Osteocyte (in vitro differentiated cells): ENCODE measurements at regions not wholly inside any gene's neighbourhood (a gene's known extent, or its start where the extent isn't known, plus 50 kb on each side); places are given as distances from the start of the nearest gene placed in this dataset.

Experiments used
- DNase-seq: peaks from one replicate; pipeline ENCODE4 v3.0.0; 2021; ENCODE audit warnings: mixed read lengths; ENCODE audit not compliant: unreplicated experiment; ENCODE audit errors: extremely low spot score
- H3K27ac Mint-ChIP-seq: one replicate; pipeline ENCODE4 v1.8.0; 2021; ENCODE audit warnings: mild to moderate bottlenecking, mixed read lengths; ENCODE audit not compliant: unreplicated experiment
- H3K27me3 Mint-ChIP-seq: one replicate; pipeline ENCODE4 v1.8.0; 2021; ENCODE audit warnings: mixed read lengths; ENCODE audit not compliant: unreplicated experiment
- H3K36me3 Mint-ChIP-seq: one replicate; pipeline ENCODE4 v1.8.0; 2021; ENCODE audit warnings: mixed read lengths; ENCODE audit not compliant: unreplicated experiment
- H3K4me1 Mint-ChIP-seq: one replicate; pipeline ENCODE4 v1.8.0; 2021; ENCODE audit warnings: mixed read lengths; ENCODE audit not compliant: unreplicated experiment
- H3K4me3 Mint-ChIP-seq: one replicate; pipeline ENCODE4 v1.8.0; 2021; ENCODE audit warnings: mild to moderate bottlenecking, moderate library complexity, mixed read lengths; ENCODE audit not compliant: unreplicated experiment
- H3K9me3 Mint-ChIP-seq: one replicate; pipeline ENCODE4 v1.8.0; 2021; ENCODE audit warnings: mixed read lengths; ENCODE audit not compliant: unreplicated experiment
- CTCF ChIP-seq: fragments of 200-600 bp; sonication (generic); IDR thresholded peaks from 2 replicates; pipeline ENCODE4 v1.5.0; 2021; ENCODE audit warnings: antibody characterized with exemption, mild to moderate bottlenecking, moderate library complexity

- H3K27me3 Mint-ChIP-seq = peaks cover 6% of the 10 kb centered on the region
- H3K9me3 Mint-ChIP-seq = no peaks in the 10 kb centered on the region
- H3K4me1 Mint-ChIP-seq = no peaks in the 10 kb centered on the region
- no peak for DNase-seq
- H3K36me3 Mint-ChIP-seq = no peaks in the 10 kb centered on the region
- no peak for TF ChIP-seq CTCF
- no peak overlapping the region for H3K27ac Mint-ChIP-seq
- no peak overlapping the region for H3K4me3 Mint-ChIP-seq
These were observed 314.3 kb downstream of the HHIPL2 start for GRCh38 chr1:222233444-222234158.

- H3K36me3 Mint-ChIP-seq = no peaks in the 10 kb centered on the region
- H3K27ac Mint-ChIP-seq = no peak overlapping the region
- no peaks in the 10 kb centered on the region for H3K4me1 Mint-ChIP-seq
- no peak for DNase-seq
- H3K4me3 Mint-ChIP-seq = no peak overlapping the region
- peaks cover 6% of the 10 kb centered on the region for H3K27me3 Mint-ChIP-seq
- H3K9me3 Mint-ChIP-seq = peaks cover 1% of the 10 kb centered on the region
- TF ChIP-seq CTCF = no peak
These were observed 315.1 kb downstream of the HHIPL2 start for GRCh38 chr1:222232842-222233241.

GRCh38 chr1:222229672-222230312 is 318.1 kb downstream of the HHIPL2 start:
- Mint-ChIP-seq H3K36me3 (no peaks in the 10 kb centered on the region), H3K9me3 (peaks cover 4% of the 10 kb centered on the region), H3K27ac (no peak overlapping the region), H3K27me3 (peaks cover 6% of the 10 kb centered on the region), H3K4me3 (no peak overlapping the region), H3K4me1 (no peaks in the 10 kb centered on the region)
- no peak for TF ChIP-seq CTCF
- no peak for DNase-seq

GRCh38 chr1:222225316-222225691 is 322.6 kb downstream of the HHIPL2 start:
- no peaks in the 10 kb centered on the region for H3K4me1 Mint-ChIP-seq
- TF ChIP-seq CTCF = no peak
- H3K27me3 Mint-ChIP-seq = no peaks in the 10 kb centered on the region
- no peak for DNase-seq
- no peak overlapping the region for H3K4me3 Mint-ChIP-seq
- no peaks in the 10 kb centered on the region for H3K36me3 Mint-ChIP-seq
- H3K27ac Mint-ChIP-seq = no peak overlapping the region
- H3K9me3 Mint-ChIP-seq = peaks cover 12% of the 10 kb centered on the region

GRCh38 chr1:222224636-222225315 is 323.1 kb downstream of the HHIPL2 start:
- no peak for DNase-seq

More at GRCh38 chr1:222224636-222225315, 323.1 kb downstream of the HHIPL2 start:
- Mint-ChIP-seq H3K4me1 (no peaks in the 10 kb centered on the region), H3K27me3 (peaks cover 2% of the 10 kb centered on the region), H3K4me3 (no peak overlapping the region), H3K27ac (no peak overlapping the region), H3K9me3 (peaks cover 17% of the 10 kb centered on the region), H3K36me3 (no peaks in the 10 kb centered on the region)
- TF ChIP-seq CTCF = no peak
